HepG2 (cell line): ENCODE measurements at regions not wholly inside any gene's neighbourhood (a gene's known extent, or its start where the extent isn't known, plus 50 kb on each side); places are given as distances from the start of the nearest gene placed in this dataset.

Source experiments
- ATAC-seq: fragments of 200-7000 bp; cut with Tn5 transposase; 3 replicates; pipeline ENCODE4 v1.9.1; 2020; ENCODE audit warnings: mild to moderate bottlenecking, moderate library complexity
- BruUV-seq: library from RNA; stranded (reverse); fragments of 400-500 nt; replicated peaks from 2 replicates; lab custom pipeline; 2021; lab: Mats Ljungman, UMichigan
- CTCF ChIA-PET: fragments of 300-600 bp; formaldehyde crosslinking; extraction: SDS; loops from one replicate; lab custom pipeline; 2021; ENCODE audit warnings: low total read pairs, inconsistent platforms, low intra/inter-chr PET ratio; lab: Yijun Ruan, JAX
- POLR2A ChIA-PET: fragments of 350-600 bp; sonication (Branson Sonifier 250); formaldehyde crosslinking; loops from one replicate; lab custom pipeline; 2020; ENCODE audit warnings: antibody characterized with exemption, inconsistent platforms; lab: Yijun Ruan, JAX
- DNase-seq: peaks from one replicate; pipeline ENCODE4 v3.0.0-alpha.2; 2015; ENCODE audit warnings: low spot score
- FAIRE-seq: peaks from 3 replicates; lab custom pipeline; 2011; peaks lifted over from hg19 to GRCh38; lab: Jason Lieb, UNC
- H2AFZ ChIP-seq: one replicate; pipeline ENCODE4 v1.6.1; 2011; ENCODE audit warnings: low read length, inconsistent platforms
- H3K27ac ChIP-seq: fragments of 300-600 bp; 3 replicates; pipeline ENCODE4 v1.8.0; 2011; ENCODE audit warnings: mixed run types, mild to moderate bottlenecking, mixed read lengths, low read length, inconsistent platforms; ENCODE audit not compliant: insufficient read depth; ENCODE audit errors: extremely low read length
- H3K27me3 ChIP-seq, 2 experiments: fragments of 200-600 bp in 1 of 2; 2 replicates in 1 of 2; 3 replicates in 1 of 2; pipeline versions ENCODE4 v1.6.0 to v1.8.0; 2011; ENCODE audit warnings: low read length in 2 of 2, mild to moderate bottlenecking in 2 of 2, moderate library complexity in 2 of 2, inconsistent platforms in 1 of 2; ENCODE audit not compliant: insufficient read depth in 2 of 2, control insufficient read depth in 1 of 2
- H3K36me3 ChIP-seq, 2 experiments: fragments of 200-600 bp in 1 of 2; replicated peaks in 1 of 2; 2 replicates in 1 of 2; 3 replicates in 1 of 2; pipeline versions ENCODE4 v1.5.1 to v1.8.0; 2011; ENCODE audit warnings: low read length in 2 of 2, inconsistent platforms in 1 of 2; ENCODE audit not compliant: insufficient read depth in 2 of 2, control insufficient read depth in 1 of 2
- H3K4me1 ChIP-seq: 2 replicates; pipeline ENCODE4 v1.5.1; 2012; ENCODE audit warnings: low read length, inconsistent platforms; ENCODE audit not compliant: insufficient read depth
- H3K4me2 ChIP-seq: 2 replicates; pipeline ENCODE4 v1.6.0; 2011; ENCODE audit warnings: low read depth, low read length, inconsistent platforms
- H3K4me3 ChIP-seq, 3 experiments: fragments of 200-600 bp in 1 of 3; sonication (generic), shearing (Covaris generic) in 1 of 3; replicated peaks in 1 of 3; 2 replicates each; pipeline ENCODE4 v1.5.1; 2011 to 2016; ENCODE audit warnings: low read length in 3 of 3, inconsistent platforms in 2 of 3, low read depth in 2 of 3, mild to moderate bottlenecking in 2 of 3, control low read depth in 1 of 3, mixed read lengths in 1 of 3; ENCODE audit not compliant: insufficient read depth in 1 of 3
- H3K79me2 ChIP-seq: one replicate; pipeline ENCODE4 v1.6.1; 2011; ENCODE audit warnings: low read length, inconsistent platforms; ENCODE audit not compliant: insufficient read depth
- H3K9ac ChIP-seq: 2 replicates; pipeline ENCODE4 v1.6.0; 2011; ENCODE audit warnings: mild to moderate bottlenecking, low read depth, low read length, inconsistent platforms; ENCODE audit not compliant: insufficient read depth
- H3K9me3 ChIP-seq: 2 replicates; pipeline ENCODE4 v1.5.1; 2012; ENCODE audit warnings: mild to moderate bottlenecking, low read length
- H4K20me1 ChIP-seq: 2 replicates; pipeline ENCODE4 v1.6.0; 2011; ENCODE audit warnings: inconsistent platforms, mild to moderate bottlenecking, low read length, moderate library complexity; ENCODE audit not compliant: insufficient read depth
- CAMTA2 ChIP-seq: sonication (generic); formaldehyde crosslinking; IDR thresholded peaks from 2 replicates; pipeline ENCODE4 v1.4.0; 2020; ENCODE audit warnings: mild to moderate bottlenecking, missing genetic modification reagents, borderline replicate concordance
- EEA1 ChIP-seq: sonication (generic); formaldehyde crosslinking; IDR thresholded peaks from 2 replicates; pipeline ENCODE4 v1.5.1; 2020; ENCODE audit warnings: mild to moderate bottlenecking, missing genetic modification reagents, borderline replicate concordance
- NFYB ChIP-seq: sonication (generic); formaldehyde crosslinking; IDR thresholded peaks from 2 replicates; pipeline ENCODE4 v1.4.0; 2020; ENCODE audit warnings: missing genetic modification reagents
- PCBP2 ChIP-seq: fragments of 200-400 bp; formaldehyde crosslinking; optimal IDR thresholded peaks from 2 replicates; pipeline ENCODE3; 2018; ENCODE audit warnings: low read length, low read depth; ENCODE audit not compliant: poor library complexity, severe bottlenecking
- SYNCRIP ChIP-seq: fragments of 200-400 bp; formaldehyde crosslinking; IDR thresholded peaks from 2 replicates; pipeline ENCODE4 v1.6.1; 2018; ENCODE audit warnings: mild to moderate bottlenecking, low read depth, low read length; ENCODE audit not compliant: insufficient read depth
- U2AF1 ChIP-seq: fragments of 200-400 bp; formaldehyde crosslinking; optimal IDR thresholded peaks from 2 replicates; pipeline ENCODE3; 2017; ENCODE audit warnings: mild to moderate bottlenecking, low read depth, low read length
- ZNF670 ChIP-seq: sonication (generic); formaldehyde crosslinking; IDR thresholded peaks from 2 replicates; pipeline ENCODE4 v1.8.0; 2022; ENCODE audit warnings: mild to moderate bottlenecking, missing genetic modification reagents, borderline replicate concordance
- ZNF737 ChIP-seq: sonication (generic); formaldehyde crosslinking; IDR thresholded peaks from 2 replicates; pipeline ENCODE4 v1.5.0; 2020; ENCODE audit warnings: missing genetic modification reagents, mild to moderate bottlenecking, borderline replicate concordance
- WGBS: methylation state at CpG from one replicate; pipeline ENCODE4 v1.1.6; 2017; ENCODE audit warnings: low lambda C conversion rate; 5-methylcytosine and 5-hydroxymethylcytosine counted together
- in situ Hi-C: cut with HindIII; loops from 2 replicates; pipeline ENCODE4 v1.10.0; 2017; ENCODE audit warnings: low pct_unique_long_range_greater_than_20kb; ENCODE audit not compliant: extremely low pct_ligation_motif_present
- intact Hi-C: fragments of 100-400 bp; cut with micrococcal nuclease; formaldehyde crosslinking; loops from one replicate; pipeline ENCODE4 v1.10.0; 2022; ENCODE audit not compliant: unreplicated experiment
- TF ChIP-seq, protein P1 (sequence below): sonication (generic); formaldehyde crosslinking; IDR thresholded peaks from 2 replicates; pipeline ENCODE4 v1.5.1; 2020; ENCODE audit warnings: mild to moderate bottlenecking, missing genetic modification reagents, borderline replicate concordance
- TF ChIP-seq, protein P2 (sequence below): sonication (generic); formaldehyde crosslinking; IDR thresholded peaks from 2 replicates; pipeline ENCODE4 v1.4.0; 2020; ENCODE audit warnings: mild to moderate bottlenecking, missing genetic modification reagents, borderline replicate concordance
- TF ChIP-seq, protein P3 (sequence below): sonication (generic); formaldehyde crosslinking; IDR thresholded peaks from 2 replicates; pipeline ENCODE4 v1.4.0; 2020; ENCODE audit warnings: missing genetic modification reagents; ENCODE audit errors: not compliant biosample characterization

DNA sequence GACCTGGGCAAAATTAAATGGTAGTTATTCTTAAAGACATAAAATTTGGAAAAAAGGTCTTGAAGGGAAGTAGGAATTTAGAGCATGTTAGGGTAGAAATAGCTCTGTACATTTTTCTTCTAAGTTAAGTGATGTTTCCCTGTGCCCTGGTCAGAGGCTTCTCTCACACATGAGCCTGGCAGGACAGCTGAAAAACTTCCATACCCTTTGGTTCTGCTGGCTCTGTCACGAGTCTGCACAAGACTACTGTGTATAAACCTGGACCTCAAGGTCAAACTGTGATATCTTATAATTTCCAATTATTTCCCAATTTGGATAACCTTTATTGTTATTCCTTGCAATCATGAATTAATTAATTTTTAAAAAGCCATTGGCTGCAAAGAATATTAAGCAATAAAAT lies 664.7 kb downstream of the BCL11A start:
- no peaks in the 10 kb centered on the region for H3K79me2 ChIP-seq
- TF ChIP-seq ZNF737 (CRISPR knock-in tag) = no peak
- no peak for TF ChIP-seq ZNF670 (CRISPR knock-in tag)
- TF ChIP-seq CAMTA2 = no peak
- TF ChIP-seq SYNCRIP = no peak
- TF ChIP-seq, protein P1, sequence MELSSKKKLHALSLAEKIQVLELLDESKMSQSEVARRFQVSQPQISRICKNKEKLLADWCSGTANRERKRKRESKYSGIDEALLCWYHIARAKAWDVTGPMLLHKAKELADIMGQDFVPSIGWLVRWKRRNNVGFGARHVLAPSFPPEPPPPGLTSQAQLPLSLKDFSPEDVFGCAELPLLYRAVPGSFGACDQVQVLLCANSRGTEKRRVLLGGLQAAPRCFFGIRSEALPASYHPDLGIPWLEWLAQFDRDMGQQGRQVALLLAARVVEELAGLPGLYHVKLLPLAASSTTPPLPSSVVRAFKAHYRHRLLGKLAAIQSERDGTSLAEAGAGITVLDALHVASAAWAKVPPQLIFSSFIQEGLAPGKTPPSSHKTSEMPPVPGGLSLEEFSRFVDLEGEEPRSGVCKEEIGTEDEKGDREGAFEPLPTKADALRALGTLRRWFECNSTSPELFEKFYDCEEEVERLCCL (CRISPR knock-in tag) = no peak
- TF ChIP-seq NFYB (CRISPR knock-in tag) = no peak
- no peak for TF ChIP-seq PCBP2
- no peak for TF ChIP-seq EEA1 (CRISPR knock-in tag)
- TF ChIP-seq, protein P2, sequence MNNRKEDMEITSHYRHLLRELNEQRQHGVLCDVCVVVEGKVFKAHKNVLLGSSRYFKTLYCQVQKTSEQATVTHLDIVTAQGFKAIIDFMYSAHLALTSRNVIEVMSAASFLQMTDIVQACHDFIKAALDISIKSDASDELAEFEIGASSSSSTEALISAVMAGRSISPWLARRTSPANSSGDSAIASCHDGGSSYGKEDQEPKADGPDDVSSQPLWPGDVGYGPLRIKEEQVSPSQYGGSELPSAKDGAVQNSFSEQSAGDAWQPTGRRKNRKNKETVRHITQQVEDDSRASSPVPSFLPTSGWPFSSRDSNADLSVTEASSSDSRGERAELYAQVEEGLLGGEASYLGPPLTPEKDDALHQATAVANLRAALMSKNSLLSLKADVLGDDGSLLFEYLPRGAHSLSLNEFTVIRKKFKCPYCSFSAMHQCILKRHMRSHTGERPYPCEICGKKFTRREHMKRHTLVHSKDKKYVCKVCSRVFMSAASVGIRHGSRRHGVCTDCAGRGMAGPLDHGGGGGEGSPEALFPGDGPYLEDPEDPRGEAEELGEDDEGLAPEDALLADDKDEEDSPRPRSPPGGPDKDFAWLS = no peak
- no peak for TF ChIP-seq U2AF1
- TF ChIP-seq, protein P3, sequence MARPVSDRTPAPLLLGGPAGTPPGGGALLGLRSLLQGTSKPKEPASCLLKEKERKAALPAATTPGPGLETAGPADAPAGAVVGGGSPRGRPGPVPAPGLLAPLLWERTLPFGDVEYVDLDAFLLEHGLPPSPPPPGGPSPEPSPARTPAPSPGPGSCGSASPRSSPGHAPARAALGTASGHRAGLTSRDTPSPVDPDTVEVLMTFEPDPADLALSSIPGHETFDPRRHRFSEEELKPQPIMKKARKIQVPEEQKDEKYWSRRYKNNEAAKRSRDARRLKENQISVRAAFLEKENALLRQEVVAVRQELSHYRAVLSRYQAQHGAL (CRISPR knock-in tag) = no peak
- no peaks in the 10 kb centered on the region for H3K4me1 ChIP-seq
- H4K20me1 ChIP-seq = no peaks in the 10 kb centered on the region
- in situ Hi-C loops = no loop called here
- CTCF ChIA-PET = no interaction called here
- no peak overlapping the region for H2AFZ ChIP-seq
- no peaks in the 10 kb centered on the region for H3K27me3 ChIP-seq
- DNase-seq (no peak), FAIRE-seq (no peak), ATAC-seq (no peak)
- no peak overlapping the region for H3K4me2 ChIP-seq
- no peak overlapping the region for H3K27ac ChIP-seq
- no peaks in the 10 kb centered on the region for H3K36me3 ChIP-seq
- BruUV-seq = no TSS peak
- WGBS = 0% methylated on average over 1 of the region's 1 CpG
- POLR2A ChIA-PET = no interaction called here
- H3K9ac ChIP-seq = no peak overlapping the region
- H3K9me3 ChIP-seq = no peaks in the 10 kb centered on the region
- intact Hi-C loops = no loop called here
- H3K4me3 ChIP-seq = no peak overlapping the region
